Stimulated activated CD4-positive, alpha-beta T cell treated with anti-CD3 and anti-CD28 coated beads, TNF-alpha, amount 100 ng/mL, for 1 hour (primary cell): ENCODE measurements at regions not wholly inside any gene's neighbourhood (a gene's known extent, or its start where the extent isn't known, plus 50 kb on each side); places are given as distances from the start of the nearest gene placed in this dataset.
"Not testable (repeated sequence)": the region's sequence is repeated elsewhere in the genome, so short reads cannot be mapped to it uniquely, and the experiment has no call there.

Experiments used
- DNase-seq, 3 donors: peaks; one replicate each; pipeline ENCODE4 v3.0.0-alpha.2; 2020; ENCODE audit warnings: low read depth in 3 of 3, low spot score in 1 of 3

DNA sequence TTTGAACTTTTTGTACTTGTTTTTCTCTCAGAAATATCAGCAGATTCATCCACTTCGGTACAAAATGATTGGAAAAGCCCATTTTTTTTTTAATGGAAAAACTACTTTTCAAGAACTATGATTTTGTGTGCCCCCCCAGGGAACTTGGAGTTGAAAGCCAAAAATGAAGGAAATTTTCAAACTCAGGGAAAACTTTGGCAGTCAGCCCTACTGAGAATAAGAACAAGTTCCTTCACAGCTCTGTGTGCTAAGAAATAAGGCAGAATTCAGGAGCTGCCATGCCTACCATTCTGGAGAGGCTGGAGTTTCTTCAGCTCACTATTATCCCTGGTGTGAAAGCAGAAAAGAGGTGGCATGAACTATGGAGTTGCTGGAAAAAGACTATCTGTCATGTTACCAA, 226.0 kb upstream of the SLC35G4 start:
- no peak for DNase-seq

DNA sequence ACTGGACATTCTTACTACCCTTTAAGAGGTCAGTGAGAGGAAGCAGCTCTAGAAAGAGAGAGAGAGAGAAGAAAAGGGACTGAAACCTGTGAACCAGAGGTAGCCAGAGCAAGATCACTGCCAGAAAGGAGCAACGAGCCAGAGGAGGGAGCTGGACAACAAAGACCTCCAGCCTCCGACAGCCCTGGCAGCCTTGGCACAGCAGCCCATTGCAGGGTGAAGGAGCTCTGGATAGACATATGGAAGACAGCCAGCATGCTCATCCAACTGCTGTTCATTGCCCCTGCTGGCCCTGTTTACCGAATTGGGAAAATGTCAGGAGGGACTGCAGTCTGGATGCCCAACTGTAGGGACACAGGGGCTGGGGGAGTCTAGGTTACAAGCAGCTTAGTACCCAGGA, 228.4 kb upstream of the SLC35G4 start:
- DNase-seq = no peak

DNA sequence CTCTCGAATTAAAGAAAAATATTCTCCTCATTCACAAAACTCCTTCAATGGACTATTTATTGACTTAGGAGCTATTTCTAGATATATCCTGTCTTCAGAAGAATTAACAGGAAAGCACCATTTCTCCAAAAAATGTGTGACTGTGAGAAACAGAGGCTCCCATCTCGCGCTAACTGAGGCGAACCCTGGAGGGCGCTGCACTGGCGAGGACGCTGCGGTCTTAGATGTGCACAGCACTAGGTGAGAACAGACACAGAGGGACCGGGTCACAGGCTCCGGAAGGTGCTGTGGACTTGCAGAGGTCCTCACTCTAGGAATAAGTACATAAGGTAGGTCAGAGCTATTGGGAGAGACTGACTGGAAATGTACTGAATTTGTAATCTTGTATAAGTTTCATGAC, 229.7 kb upstream of the SLC35G4 start:
- no peak for DNase-seq

DNA sequence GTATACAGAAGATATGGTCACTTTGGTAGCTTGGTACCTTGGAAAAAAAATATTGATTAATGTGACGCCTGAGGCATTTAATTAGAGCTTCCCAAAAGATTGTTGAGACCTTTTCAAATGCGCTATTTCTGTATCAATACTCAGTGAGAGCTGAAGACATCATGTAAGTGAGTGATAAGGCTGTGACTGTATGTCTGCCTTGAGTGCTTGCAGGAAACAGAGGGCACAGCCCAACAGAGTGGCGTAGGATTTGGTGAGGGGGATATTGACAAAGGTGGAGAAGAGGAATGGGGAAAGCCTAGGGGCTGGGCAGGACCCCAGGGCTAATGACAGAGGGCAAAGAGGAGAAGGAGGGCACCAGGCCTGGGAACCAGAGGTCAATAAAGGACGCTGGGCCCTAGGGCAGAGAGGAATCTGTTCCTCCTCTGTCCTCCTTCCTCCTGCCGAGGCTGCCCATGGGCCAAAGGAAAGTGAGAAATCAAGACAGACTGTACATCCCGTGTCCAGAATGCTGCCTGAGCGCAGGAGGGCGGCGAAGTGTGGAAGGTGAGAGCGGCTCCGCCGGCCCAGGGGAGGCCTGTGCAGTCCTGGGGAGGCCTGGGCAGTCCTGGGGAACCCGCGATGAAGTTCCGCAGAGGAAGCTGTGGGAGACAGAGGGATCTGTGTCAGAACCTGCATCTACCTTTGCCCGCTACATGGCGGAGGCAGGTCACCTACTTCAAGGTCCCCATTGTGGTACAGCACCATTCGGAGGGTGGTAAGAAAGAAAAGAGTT, 228.6 kb upstream of the PIEZO2 start:
- no peak for DNase-seq

DNA sequence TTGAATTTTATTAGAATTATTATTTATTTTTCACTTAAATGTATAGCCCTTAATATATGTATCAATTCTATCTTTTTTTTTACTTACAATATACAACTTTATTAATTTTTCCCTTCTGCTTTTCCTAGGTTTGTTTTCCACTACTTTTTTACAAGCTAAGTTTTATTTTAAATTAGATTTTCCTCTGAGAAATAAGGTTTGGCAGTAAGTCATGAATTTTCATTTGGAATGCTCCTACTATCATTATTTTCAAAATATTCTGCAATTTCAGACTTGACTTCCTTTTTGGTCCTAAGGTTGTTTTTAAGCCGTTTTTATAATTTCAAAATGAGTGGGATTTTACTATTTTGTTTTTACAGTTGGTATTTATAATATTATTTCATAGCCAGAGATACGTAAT, 222.8 kb upstream of the PIEZO2 start:
- no peak for DNase-seq

DNA sequence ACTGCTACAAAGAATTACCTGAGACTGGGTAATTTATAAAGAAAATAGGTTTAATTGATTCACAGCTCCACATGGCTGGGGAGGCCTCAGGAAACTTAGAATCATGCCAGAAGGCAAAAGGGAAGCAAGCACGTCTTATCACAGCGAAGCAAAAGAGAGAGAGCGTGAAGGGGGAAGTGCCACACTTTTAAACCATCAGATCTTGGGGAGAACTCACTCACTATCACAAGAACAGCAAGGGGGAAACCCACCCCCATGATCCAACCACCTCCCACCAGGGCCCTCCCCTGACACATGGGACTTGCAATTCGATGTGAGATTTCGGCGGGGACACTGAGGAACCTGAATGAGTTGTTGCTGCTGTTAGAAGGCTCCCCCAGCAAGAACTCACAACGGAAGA, 220.2 kb upstream of the PIEZO2 start:
- DNase-seq = no peak

DNA sequence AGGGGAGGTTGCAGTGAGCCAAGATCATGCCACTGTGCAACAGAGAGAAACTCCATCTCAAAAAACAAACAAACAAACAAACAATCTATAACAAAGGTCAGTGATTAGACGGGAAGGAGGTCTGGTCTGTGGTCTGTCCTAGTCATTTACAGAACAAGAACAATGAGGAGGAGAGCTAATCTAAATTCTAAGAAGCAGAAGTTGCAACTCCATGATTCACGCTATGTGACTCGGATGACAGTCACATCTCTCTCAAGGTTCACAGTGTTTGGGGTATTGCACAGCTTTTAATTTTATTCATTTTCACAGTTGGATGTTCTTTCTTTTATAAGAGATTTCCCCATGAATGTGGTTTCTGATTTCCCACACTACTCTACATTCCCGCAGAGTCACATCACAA, 218.7 kb upstream of the PIEZO2 start:
- DNase-seq = no peak

DNA sequence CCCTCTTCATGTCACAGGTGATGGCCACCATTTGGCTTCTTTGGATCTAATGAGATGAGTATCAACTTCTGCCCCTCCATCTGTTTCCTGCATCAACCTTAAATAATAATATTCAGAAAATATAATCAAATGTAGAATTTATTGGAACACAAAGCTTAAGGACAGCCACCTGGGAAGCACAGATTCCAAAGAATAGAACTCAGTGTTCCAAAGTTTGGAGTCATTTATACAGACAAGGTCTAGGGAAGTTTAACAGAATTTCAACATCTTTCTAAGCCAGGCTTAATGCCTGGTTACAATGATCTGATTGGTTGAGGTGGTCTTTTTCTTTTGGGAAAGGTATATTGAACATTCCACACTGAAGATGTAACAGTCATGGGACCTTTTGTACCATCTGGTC, 218.0 kb upstream of the PIEZO2 start:
- DNase-seq = no peak

DNA sequence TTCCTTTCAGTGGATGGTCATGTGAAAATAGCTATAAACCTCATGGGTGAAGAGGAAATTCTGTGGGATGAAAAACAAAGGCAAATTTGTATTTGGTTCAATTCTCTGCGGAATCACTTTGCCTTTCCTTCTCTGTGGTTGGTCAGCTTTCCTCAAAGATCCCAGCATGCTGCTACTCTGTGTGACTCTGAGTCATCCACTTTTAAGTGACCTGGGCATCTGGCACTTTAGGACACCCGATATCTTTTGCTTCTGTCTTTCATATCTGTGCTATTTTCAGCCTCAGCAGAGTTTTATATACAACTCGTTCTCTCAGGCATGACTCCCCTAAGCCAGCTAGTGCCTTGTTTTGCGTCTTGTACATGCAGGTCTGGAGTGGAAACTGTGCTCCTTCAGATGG, 217.0 kb upstream of the PIEZO2 start:
- no peak for DNase-seq

DNA sequence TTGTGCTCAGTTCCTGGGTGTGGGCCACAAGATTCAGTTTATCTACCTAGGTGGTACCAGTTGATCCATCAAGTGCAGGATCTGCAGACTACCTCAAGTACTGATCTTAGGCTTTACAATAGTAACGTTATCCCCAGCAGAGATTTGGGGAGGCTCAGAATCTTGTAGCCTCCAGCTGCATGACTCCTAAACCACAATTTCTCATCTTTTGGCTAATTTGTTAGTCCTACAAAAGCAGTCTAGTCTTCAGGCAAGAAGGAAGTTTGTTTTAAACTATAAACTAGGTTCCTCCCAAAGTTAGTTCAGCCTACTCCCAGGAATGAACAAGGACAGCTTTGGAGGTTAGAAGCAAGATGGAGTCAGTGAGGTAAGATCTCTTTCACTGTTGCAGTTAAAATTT, 213.5 kb upstream of the PIEZO2 start:
- DNase-seq = no peak

DNA sequence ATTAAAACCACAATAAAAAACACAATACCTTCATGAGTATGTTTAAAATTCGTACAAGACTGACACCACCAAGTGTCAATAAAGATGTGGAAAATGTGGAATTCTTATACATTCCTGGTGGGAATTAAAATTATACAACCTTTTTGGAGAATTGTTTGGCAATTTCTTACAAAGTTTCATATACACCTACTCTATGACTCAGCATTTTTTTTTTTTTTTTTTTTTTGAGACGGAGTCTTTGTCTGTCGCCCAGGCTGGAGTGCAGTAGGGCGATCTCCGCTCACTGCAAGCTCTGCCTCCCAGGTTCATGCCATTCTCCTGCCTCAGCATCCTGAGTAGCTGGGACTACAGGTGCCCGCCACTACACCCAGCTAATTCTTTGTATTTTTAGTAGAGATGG, 212.5 kb upstream of the PIEZO2 start:
- not testable (repeated sequence) for DNase-seq

DNA sequence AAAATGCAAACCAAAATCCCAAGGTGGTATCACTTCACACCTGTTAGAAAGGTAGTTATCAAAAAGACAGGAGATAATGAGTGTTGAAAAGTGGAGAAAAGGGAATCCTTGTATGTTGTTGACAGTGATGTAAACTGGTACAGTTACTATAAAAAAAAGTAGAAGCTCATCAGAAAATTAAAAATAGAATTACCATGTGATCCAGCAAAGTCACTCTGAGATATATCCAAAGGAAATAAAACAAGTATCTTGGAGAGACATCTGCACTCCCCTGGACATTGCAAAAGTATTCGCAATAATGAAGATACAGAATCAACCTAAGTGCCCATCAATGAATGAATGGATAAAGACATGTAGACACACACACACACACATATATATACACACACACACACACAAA, 208.3 kb upstream of the PIEZO2 start:
- no peak for DNase-seq

DNA sequence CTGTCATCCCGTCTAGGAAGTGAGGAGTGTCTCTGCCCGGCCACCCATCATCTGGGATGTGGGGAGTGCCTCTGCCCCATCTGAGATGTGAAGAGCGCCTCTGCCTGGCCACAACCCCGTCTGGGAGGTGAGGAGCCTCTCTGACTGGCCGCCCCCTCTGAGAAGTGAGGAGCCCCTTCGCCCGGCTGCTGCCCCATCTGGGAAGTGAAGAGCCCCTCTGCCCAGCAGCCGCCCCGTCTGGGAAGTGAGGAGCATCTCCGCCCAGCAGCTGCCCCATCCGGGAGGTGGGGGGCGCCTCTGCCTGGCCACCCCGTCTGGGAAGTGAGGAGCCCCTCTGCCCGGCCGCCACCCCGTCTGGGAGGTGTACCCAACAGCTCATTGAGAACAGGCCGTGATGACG, 195.2 kb upstream of the PIEZO2 start:
- DNase-seq = not testable (repeated sequence)

DNA sequence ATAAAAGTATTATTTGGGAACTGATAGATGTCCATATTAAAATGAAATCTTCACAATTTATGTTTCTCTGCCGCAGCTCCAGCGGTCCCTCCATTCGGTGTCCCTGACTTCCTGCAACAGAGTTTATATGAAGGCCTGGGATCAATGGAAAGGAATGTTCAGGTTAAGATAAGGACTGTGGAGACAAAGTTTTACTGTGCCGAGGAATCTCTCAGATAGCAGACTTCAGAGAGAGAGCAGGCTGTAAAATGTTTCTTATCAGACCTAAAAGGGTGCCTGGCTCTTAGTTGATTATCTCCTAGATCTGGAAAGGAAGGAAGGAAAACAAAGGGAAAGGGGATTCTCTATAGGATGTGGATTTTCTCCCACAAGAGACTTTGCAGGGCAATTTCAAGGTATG, 193.7 kb upstream of the PIEZO2 start:
- DNase-seq = no peak

DNA sequence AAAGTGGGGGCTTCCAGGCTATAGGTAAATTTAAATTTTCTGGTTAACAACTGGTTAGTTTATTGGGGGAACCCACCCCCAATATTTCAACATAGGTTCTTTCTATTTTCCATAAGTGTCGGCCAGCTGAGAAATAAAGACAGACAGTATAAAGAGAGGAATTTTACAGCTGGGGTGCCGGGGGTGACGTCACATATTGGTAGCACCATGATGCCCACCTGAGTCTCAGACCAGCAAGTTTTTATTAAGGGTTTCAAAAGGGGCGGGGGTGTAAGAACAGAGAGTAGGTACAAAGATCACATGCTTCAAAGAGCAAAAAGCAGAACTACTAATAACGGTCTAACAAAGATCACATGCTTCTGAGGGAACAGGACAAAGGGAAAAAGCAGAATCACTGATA, 192.7 kb upstream of the PIEZO2 start:
- DNase-seq = not testable (repeated sequence)

DNA sequence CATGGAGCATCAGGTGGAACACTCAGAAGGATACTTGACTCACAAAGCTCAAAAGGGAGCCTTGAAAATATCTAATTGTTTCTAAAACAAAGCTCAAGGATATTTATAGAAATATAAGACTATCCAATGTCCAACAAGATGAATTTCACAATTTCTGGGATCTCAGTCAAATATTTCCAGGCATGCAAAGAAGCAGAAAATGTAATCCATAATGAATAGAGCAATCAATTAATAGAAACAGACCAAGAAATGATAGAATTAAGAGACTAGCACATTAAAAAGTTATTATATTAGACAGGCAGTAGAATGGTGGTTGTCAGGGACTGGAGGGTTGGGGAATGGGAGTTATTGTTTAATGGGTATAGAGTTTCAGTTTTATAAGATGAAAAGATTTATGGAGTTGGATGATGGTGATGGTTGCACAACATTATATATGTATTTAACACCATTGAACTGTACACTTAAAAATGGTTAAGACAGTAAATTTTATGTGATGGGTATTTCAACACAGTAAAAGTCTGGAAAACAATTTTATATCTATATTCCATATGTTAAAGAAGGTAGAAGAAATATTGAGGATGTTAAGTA, 189.9 kb upstream of the PIEZO2 start:
- no peak for DNase-seq

DNA sequence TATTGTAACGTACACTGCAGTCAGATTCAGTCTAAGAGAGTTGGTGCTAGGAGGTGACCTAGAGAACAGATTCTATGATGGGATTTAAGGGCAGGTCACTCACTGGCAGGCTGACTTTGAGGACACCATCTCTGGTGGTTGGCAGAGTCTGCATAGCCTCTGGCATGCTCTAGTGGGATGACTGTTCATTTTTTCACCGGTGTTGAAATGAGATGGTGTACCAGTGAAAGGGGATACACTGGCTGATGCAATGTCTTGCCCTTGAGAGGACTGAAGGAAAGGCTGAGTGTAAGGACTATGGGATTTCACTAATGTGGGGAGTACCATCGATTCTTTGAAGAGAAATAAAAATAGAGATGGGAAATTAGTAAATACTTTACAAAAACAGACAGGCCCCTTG, 186.9 kb upstream of the PIEZO2 start:
- DNase-seq = no peak

DNA sequence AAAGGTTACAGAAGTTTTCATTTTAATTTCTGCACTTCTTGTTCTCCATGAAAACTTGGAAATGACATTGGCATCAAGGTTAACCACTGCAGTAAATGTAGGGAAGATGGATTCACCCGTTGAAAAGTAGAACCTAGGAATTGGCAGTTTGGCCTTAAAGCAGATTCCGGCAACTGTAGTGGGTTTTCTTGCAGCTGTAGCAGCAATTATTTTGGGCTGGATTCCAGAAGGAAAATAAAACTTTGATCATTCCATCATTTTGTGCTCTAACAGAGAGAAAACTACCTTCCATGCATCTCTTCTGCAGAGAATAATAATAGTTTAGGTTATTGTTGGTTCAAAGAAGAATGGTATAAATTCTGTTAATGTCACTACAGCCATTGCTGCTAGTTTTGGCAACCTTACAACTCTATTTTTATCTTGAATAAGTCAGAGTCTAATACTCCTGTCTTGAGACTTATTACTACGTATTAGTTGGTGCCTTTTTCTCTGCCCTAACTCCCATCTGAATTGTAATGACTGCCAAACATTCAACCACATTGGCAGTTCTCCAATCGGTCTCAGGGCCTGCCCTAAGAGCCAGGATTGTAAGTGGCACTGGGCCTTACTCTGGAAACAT, 178.1 kb upstream of the PIEZO2 start:
- no peak for DNase-seq

DNA sequence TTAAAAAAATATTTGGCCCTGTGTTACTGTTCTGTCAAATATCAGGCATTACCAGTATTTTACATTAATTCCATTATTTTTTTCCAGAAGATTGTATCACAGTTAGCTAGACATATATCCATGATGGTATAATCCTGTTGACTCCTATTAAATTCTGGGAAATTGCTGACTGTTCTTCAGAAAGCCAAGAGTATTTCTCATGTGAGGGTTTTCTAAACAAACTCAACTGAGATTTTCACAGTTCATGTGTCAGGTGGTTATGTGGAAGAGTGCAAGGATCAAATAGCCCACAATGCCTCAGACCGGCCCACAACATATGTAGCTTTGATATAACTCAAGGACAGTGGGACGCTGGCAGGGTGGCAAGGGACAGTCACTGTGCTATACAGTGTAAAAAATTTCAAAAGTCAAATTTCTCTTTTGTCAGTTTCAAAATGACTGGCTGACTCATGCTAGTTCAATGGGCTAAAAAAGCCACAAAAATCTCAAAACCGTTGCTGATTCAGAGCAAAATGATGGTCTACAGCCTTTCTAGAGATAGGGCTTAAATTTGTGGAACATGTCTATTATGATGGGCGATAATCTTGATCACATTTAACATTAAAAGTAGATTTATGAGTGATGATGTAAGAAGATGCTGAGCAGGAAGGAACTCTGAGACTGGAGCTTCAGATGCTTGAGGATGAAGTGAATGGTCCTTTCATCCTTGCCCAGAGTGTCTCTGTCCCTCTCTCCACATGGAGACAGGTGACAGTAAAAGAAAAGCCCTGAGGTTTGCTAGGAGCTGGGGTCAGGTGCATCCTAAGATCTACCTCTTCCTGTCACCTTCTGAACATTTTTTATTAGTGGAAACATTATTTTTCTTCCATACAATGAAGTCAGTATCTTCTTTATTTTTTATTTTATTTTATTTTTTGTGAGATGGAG, 175.8 kb upstream of the PIEZO2 start:
- DNase-seq = no peak

DNA sequence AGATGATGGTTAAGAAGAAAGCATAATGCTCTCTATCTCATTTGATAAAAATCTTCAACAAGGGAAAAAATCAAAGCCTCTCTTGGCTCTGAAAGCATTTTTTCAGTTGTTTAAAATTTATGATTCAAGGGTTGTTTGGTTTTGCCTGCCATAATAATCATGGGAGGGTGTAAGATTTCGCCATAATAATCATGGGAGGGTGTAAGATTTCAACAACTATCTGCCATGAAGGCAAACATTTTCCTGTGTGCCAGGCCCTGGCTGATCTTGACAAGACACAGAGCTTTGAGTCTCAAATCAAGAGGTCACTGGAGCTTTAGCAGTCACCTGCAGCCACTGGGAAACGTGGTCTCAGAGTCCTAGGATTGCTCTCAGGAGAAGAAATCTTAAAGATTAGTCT, 175.1 kb upstream of the PIEZO2 start:
- no peak for DNase-seq

DNA sequence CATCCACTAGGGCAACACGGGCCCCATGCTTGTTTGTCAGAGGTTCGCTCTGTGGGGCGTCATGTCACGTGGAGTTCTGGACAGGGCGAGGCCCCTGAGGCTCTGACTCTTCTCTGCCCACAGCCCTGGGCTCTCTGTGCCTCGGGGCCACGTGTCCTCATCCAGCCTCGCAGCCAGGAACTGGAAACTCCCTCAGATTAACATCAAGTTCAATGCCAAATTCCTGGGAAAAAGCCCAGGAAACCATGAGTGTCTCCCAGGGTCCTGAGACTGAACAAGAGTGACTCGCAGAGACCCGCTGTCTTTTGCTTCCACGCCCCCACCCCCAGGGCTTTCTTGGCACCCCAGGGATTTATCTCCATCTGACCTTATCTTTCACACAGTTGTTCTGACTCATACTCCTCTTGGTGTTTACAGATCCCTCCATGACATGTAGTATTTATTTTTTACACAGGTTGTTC, 174.0 kb upstream of the PIEZO2 start:
- DNase-seq = no peak

DNA sequence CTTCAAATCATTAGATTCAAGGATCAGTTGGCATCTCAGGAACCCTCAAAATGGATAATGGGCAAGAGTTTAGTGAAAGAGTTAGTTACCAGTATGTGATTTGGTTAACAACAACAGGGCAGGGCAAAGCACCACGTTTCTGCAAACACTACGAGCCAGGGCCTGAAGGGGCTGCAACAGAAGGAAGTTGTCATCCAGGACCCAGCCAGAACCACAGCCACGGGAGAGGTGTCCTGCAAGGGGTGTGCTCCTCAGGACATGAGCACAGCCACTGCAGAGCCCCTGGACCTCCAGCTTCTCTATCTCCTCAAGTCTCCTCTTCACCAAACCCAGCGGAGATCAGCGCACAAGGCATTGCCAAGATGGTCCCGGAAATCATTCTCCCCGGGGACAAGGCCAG, 173.3 kb upstream of the PIEZO2 start:
- DNase-seq = no peak
